ENCODE measurements at regions not wholly inside any gene's neighbourhood (a gene's known extent, or its start where the extent isn't known, plus 50 kb on each side); places are given as distances from the start of the nearest gene placed in this dataset.

DNA sequence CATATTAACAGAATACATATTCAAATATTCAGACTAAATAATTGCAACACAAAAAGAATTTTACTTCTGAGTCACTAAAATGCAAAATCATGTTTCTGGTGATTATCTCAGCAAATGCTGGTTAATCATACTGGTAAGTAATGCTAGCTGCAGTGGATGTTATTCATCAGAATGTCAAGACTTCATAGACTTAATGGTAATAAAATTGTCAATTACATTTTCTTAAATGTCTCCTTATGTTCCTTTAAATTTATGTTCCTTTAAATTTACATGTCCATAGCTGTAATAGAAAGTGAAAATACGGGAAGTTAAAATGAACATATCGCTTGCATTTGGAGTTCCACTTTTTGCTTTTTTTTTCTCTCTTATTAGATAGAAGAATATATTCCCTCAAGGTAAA, 853.0 kb downstream of the SLITRK6 start:
- WGBS, 2 experiments (ENCODE audit: low coverage in 1 of 2, low lambda C conversion rate in 2 of 2, missing lambda C conversion rate in 2 of 2): 47 to 57% methylated on average over 2 of the region's 2 CpGs

DNA sequence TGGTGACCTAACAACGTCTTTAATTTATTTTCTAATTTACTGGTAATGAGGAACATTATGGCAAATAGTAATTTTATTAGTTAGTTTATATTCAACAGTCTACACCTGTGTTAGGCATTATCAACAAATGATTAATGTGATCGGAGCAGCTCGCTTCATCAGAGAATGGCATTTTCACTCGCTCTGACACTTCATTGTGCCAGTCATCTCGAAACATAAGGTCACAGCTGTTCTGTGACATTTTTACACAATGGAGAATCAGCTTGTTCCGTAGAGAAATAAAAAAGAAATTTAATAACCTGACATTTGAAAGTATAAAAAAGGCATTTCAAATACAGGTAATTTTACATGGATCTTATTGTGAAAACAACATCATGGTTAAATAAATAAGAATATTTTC, 858.4 kb downstream of the SLITRK6 start:
- Histone ChIP-seq H3K4me3 (no peak overlapping the region), H3K27me3 (replicated peaks; ENCODE audit: insufficient read depth) (no peaks in the 10 kb centered on the region), H3K79me2 (ENCODE audit: insufficient read depth) (no peaks in the 10 kb centered on the region), H3F3A (ENCODE audit: insufficient read depth) (no peaks in the 10 kb centered on the region), H3K9ac (no peak overlapping the region), H3K9me2 (ENCODE audit: insufficient read depth) (no peaks in the 10 kb centered on the region), H3K36me3 (ENCODE audit: low read depth) (no peaks in the 10 kb centered on the region), H4K20me1 (ENCODE audit: insufficient read depth) (no peaks in the 10 kb centered on the region), H3K4me1 (ENCODE audit: insufficient read depth) (no peaks in the 10 kb centered on the region), H3K4me2 (ENCODE audit: unreplicated experiment) (no peak overlapping the region), H3K27ac (no peak overlapping the region), H3K9me3 (ENCODE audit: low read depth) (no peaks in the 10 kb centered on the region), H2AFZ (no peak overlapping the region)
- in situ Hi-C loops (cut with MboI): no loop called here
- 42 to 45% methylated on average over 6 of the region's 6 CpGs for WGBS, 2 experiments (ENCODE audit: low coverage in 1 of 2, low lambda C conversion rate in 2 of 2, missing lambda C conversion rate in 2 of 2)
- DNase-seq: no peak
- TF ChIP-seq EZH2 (IDR thresholded peaks at IDR 0.05; ENCODE audit: insufficient read depth, poor library complexity, severe bottlenecking) (no peak), EZH2phosphoT487 (IDR thresholded peaks at IDR 0.05; ENCODE audit: insufficient read depth, low read depth) (no peak)

More for the DNA sequence above, 853.0 kb downstream of the SLITRK6 start:
- Histone ChIP-seq H3K27ac (no peak overlapping the region), H2AFZ (no peak overlapping the region), H3K4me3 (no peak overlapping the region), H3K36me3 (ENCODE audit: low read depth) (no peaks in the 10 kb centered on the region), H3K4me1 (ENCODE audit: insufficient read depth) (no peaks in the 10 kb centered on the region), H3K9me2 (ENCODE audit: insufficient read depth) (no peaks in the 10 kb centered on the region), H3K9me3 (ENCODE audit: low read depth) (no peaks in the 10 kb centered on the region), H4K20me1 (ENCODE audit: insufficient read depth) (no peaks in the 10 kb centered on the region), H3K79me2 (ENCODE audit: insufficient read depth) (no peaks in the 10 kb centered on the region), H3K9ac (no peak overlapping the region), H3K27me3 (replicated peaks; ENCODE audit: insufficient read depth) (no peaks in the 10 kb centered on the region), H3F3A (ENCODE audit: insufficient read depth) (no peaks in the 10 kb centered on the region), H3K4me2 (ENCODE audit: unreplicated experiment) (no peak overlapping the region)
- TF ChIP-seq EZH2 (IDR thresholded peaks at IDR 0.05; ENCODE audit: insufficient read depth, poor library complexity, severe bottlenecking): no peak
- no peak for TF ChIP-seq EZH2phosphoT487 (IDR thresholded peaks at IDR 0.05; ENCODE audit: insufficient read depth, low read depth)
- in situ Hi-C loops (cut with MboI): no loop called here
- DNase-seq: no peak

DNA sequence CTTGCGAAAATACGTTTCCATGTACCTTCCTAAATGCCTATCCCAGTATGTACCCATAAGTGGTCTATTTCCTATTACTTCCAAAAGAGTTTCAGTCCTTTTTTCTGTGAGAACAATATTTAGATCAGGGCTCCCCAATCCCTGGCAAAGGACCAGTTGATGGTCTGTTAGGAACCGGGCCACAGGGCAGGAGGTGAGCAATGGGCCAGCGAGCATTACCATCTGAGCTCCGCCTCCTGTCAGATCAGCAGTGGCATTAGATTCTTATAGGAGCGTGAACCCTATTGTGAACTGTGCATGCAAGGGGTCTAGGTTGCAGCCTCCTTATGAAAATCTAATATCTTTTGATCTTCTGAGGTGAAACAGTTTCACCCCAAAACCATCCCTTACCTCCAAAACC, 859.1 kb downstream of the SLITRK6 start:
- WGBS, 2 experiments (ENCODE audit: low coverage in 1 of 2, low lambda C conversion rate in 2 of 2, missing lambda C conversion rate in 2 of 2): 42 to 54% methylated on average over 6 of the region's 6 CpGs
- Histone ChIP-seq H3K27me3 (replicated peaks; ENCODE audit: insufficient read depth) (no peaks in the 10 kb centered on the region), H3K79me2 (ENCODE audit: insufficient read depth) (no peaks in the 10 kb centered on the region), H3K4me2 (ENCODE audit: unreplicated experiment) (no peak overlapping the region), H3K9me2 (ENCODE audit: insufficient read depth) (no peaks in the 10 kb centered on the region), H3K9ac (no peak overlapping the region), H3K4me3 (no peak overlapping the region), H3K36me3 (ENCODE audit: low read depth) (no peaks in the 10 kb centered on the region), H4K20me1 (ENCODE audit: insufficient read depth) (no peaks in the 10 kb centered on the region), H3K27ac (no peak overlapping the region), H3K4me1 (ENCODE audit: insufficient read depth) (no peaks in the 10 kb centered on the region), H3F3A (ENCODE audit: insufficient read depth) (no peaks in the 10 kb centered on the region), H2AFZ (no peak overlapping the region), H3K9me3 (ENCODE audit: low read depth) (no peaks in the 10 kb centered on the region)
- no peak for DNase-seq
- TF ChIP-seq EZH2 (IDR thresholded peaks at IDR 0.05; ENCODE audit: insufficient read depth, poor library complexity, severe bottlenecking) (no peak), EZH2phosphoT487 (IDR thresholded peaks at IDR 0.05; ENCODE audit: insufficient read depth, low read depth) (no peak)
- in situ Hi-C loops (cut with MboI): no loop called here

- no peak overlapping the region for H3K9ac ChIP-seq
- peak overlapping the region; percentile 59 for H2AFZ ChIP-seq
- peak overlapping the region; percentile 62 for H3K4me2 ChIP-seq (ENCODE audit: unreplicated experiment)
- H3K9me3 ChIP-seq (ENCODE audit: low read depth): no peaks in the 10 kb centered on the region
- H3K27ac ChIP-seq: no peak overlapping the region
- no peak overlapping the region; the same call in 1 of the 2 replicates for H3K4me3 ChIP-seq
- no peaks in the 10 kb centered on the region; the same call in 1 of the 2 replicates for H3K9me2 ChIP-seq (ENCODE audit: insufficient read depth)
- no peaks in the 10 kb centered on the region for H3K4me1 ChIP-seq (ENCODE audit: insufficient read depth)
- H3K79me2 ChIP-seq (ENCODE audit: insufficient read depth): no peaks in the 10 kb centered on the region
- no peaks in the 10 kb centered on the region for H3K27me3 ChIP-seq (replicated peaks; ENCODE audit: insufficient read depth)
- TF ChIP-seq EZH2 (IDR thresholded peaks at IDR 0.05; ENCODE audit: insufficient read depth, poor library complexity, severe bottlenecking): no peak
- TF ChIP-seq EZH2phosphoT487 (IDR thresholded peaks at IDR 0.05; ENCODE audit: insufficient read depth, low read depth): no peak
- no peaks in the 10 kb centered on the region for H3K36me3 ChIP-seq (ENCODE audit: low read depth)
- WGBS, 2 experiments (ENCODE audit: low coverage in 1 of 2, low lambda C conversion rate in 2 of 2, missing lambda C conversion rate in 2 of 2): 24 to 25% methylated on average over 4 of the region's 4 CpGs
- H3F3A ChIP-seq (ENCODE audit: insufficient read depth): no peaks in the 10 kb centered on the region
- H4K20me1 ChIP-seq (ENCODE audit: insufficient read depth): no peaks in the 10 kb centered on the region
- in situ Hi-C loops (cut with MboI): no loop called here
- no peak for DNase-seq
These were observed 864.3 kb downstream of the SLITRK6 start for GRCh38 chr13:84934911-84935310.

DNA sequence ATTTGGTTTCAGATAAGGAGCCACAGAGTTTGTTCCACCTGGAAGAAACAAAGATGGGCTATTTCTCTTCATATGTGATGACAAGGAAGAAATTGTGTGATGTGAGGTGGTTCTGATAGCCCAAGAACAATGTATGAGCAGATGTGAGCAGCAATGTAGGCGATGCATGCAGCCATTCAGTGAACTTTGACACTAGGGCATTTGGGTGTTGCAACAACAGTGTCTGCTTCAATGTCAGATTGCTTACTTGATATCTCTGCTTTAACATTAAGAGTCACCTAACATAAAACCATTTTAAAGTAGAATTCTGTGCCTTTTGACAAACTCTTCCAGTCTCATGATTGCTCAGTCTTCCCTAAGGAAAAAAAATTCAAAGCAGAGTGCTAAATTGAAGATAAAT, 865.4 kb downstream of the SLITRK6 start:
- 13 to 25% methylated on average over 1 of the region's 1 CpG for WGBS, 2 experiments (ENCODE audit: low coverage in 1 of 2, low lambda C conversion rate in 2 of 2, missing lambda C conversion rate in 2 of 2)
- Histone ChIP-seq H3F3A (ENCODE audit: insufficient read depth) (no peaks in the 10 kb centered on the region), H3K27ac (no peak overlapping the region), H4K20me1 (ENCODE audit: insufficient read depth) (no peaks in the 10 kb centered on the region), H3K79me2 (ENCODE audit: insufficient read depth) (no peaks in the 10 kb centered on the region), H3K27me3 (replicated peaks; ENCODE audit: insufficient read depth) (no peaks in the 10 kb centered on the region), H3K36me3 (ENCODE audit: low read depth) (no peaks in the 10 kb centered on the region), H3K9me2 (ENCODE audit: insufficient read depth) (no peaks in the 10 kb centered on the region; the same call in 1 of the 2 replicates), H3K9ac (no peak overlapping the region), H3K4me2 (ENCODE audit: unreplicated experiment) (no peak overlapping the region), H3K4me3 (no peak overlapping the region), H2AFZ (no peak overlapping the region), H3K9me3 (ENCODE audit: low read depth) (no peaks in the 10 kb centered on the region), H3K4me1 (ENCODE audit: insufficient read depth) (no peaks in the 10 kb centered on the region)
- in situ Hi-C loops (cut with MboI): no loop called here
- no peak for TF ChIP-seq EZH2 (IDR thresholded peaks at IDR 0.05; ENCODE audit: insufficient read depth, poor library complexity, severe bottlenecking)
- no peak for DNase-seq
